ENCODE measurements at regions not wholly inside any gene's neighbourhood (a gene's known extent, or its start where the extent isn't known, plus 50 kb on each side); places are given as distances from the start of the nearest gene placed in this dataset.

- intact Hi-C loops (cut with micrococcal nuclease), result no loop called here
- Histone ChIP-seq H4K20me1 (ENCODE audit: insufficient read depth) (no peaks in the 10 kb centered on the region), H3K4me1 (ENCODE audit: control insufficient read depth in 1 of 2, insufficient read depth in 2 of 2, low read length in 2 of 2) (no peaks in the 10 kb centered on the region), H3K27me3 (ENCODE audit: insufficient read depth, low read length) (no peaks in the 10 kb centered on the region; the same call in 1 of the 2 replicates), H3K79me2 (ENCODE audit: insufficient read depth, low read length) (no peaks in the 10 kb centered on the region), H3K9ac (ENCODE audit: low read length) (no peak overlapping the region), H3K27ac (ENCODE audit: low read depth, low read length) (no peak overlapping the region), H3K4me2 (ENCODE audit: low read length) (no peak overlapping the region), H2AFZ (ENCODE audit: low read depth, low read length, poor library complexity, severe bottlenecking) (no peak overlapping the region), H3K4me3 (replicated peaks in 1 of 2; ENCODE audit: low read depth in 1 of 2, low read length in 2 of 2) (no peak overlapping the region), H3K9me2 (ENCODE audit: insufficient read depth) (no peaks in the 10 kb centered on the region), H3K9me3 (ENCODE audit: control insufficient read depth in 1 of 2, insufficient read depth in 1 of 2, low read depth in 1 of 2, low read length in 2 of 2) (no peaks in the 10 kb centered on the region), H3K36me3 (ENCODE audit: control insufficient read depth in 1 of 2, insufficient read depth in 2 of 2, low read length in 2 of 2) (no peaks in the 10 kb centered on the region)
- ChIA-PET CTCF (no interaction called here), POLR2A (interaction anchor here (1.0 kb wide), 1 partner anchor 9 kb away, joined by 3 read pairs; no protein-coding TSS in a partner anchor), RAD21 (ENCODE audit: low non-redundant PET in 1 of 2, low total read pairs in 2 of 2, uncharacterized antibody in 2 of 2, unreplicated experiment in 2 of 2) (no interaction called here)
- peak; percentile 89 for ATAC-seq
- peak; percentile 52 for DNase-seq (ENCODE audit: low read depth, low spot score)
- TF ChIP-seq YY1 (IDR thresholded peaks at IDR 0.05; ENCODE audit: extremely low read depth, insufficient replicate concordance, low read depth, low read length) (peak; percentile 95), SP1 (IDR thresholded peaks at IDR 0.05; ENCODE audit: low read depth) (peak; percentile 60), JUND (IDR thresholded peaks at IDR 0.05) (no peak)
- BruUV-seq (replicated peaks), result no TSS peak
These were observed 171.9 kb downstream of the FGFR2 start for GRCh38 chr10:121426307-121426706.
